GM23248 (cell line): ENCODE measurements at regions not wholly inside any gene's neighbourhood (a gene's known extent, or its start where the extent isn't known, plus 50 kb on each side); places are given as distances from the start of the nearest gene placed in this dataset.

ENCODE experiments used
- EZH2 ChIP-seq: fragments of 200-600 bp; sonication (generic); IDR thresholded peaks from 2 replicates; pipeline ENCODE4 v1.6.1; 2018; ENCODE audit warnings: antibody characterized with exemption, mild to moderate bottlenecking; ENCODE audit not compliant: insufficient read depth, poor library complexity, severe bottlenecking
- EZH2phosphoT487 ChIP-seq: fragments of 200-600 bp; sonication (generic); IDR thresholded peaks from 2 replicates; pipeline ENCODE4 v1.6.1; 2018; ENCODE audit warnings: antibody characterized with exemption, moderate library complexity, mild to moderate bottlenecking, low read depth; ENCODE audit not compliant: insufficient read depth

- TF ChIP-seq EZH2 (no peak), EZH2phosphoT487 (no peak)
These were observed 125.4 kb upstream of the KLF12 start for GRCh38 chr13:74259641-74260040.
